CD4-positive, alpha-beta T cell treated with Interleukin-15 for 1 hour (primary cell): ENCODE measurements at regions not wholly inside any gene's neighbourhood (a gene's known extent, or its start where the extent isn't known, plus 50 kb on each side); places are given as distances from the start of the nearest gene placed in this dataset.

ENCODE experiments used
- DNase-seq: peaks from one replicate; pipeline ENCODE4 v3.0.0-alpha.2; 2020

- no peak for DNase-seq
These were observed 858.3 kb upstream of the TMPRSS15 start for GRCh38 chr21:19261731-19262376.

DNA sequence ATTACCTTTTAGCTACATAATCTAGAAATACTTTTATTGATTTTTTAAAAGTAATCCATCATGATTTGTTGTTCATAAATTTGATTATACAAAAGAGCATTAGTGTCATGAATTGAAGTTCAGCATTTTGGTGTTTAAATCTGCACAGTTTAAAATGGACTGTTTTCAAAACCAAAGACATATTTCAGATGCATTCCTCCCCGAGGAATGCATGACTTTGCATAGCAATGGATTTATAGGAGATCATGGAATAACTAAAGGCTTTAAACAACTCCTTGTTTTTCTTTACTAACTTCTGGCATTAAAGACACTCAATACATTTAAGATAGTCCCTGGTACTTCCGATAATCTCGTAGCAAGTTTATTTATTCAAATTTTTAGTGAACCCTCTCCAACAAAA, 863.1 kb upstream of the TMPRSS15 start:
- no peak for DNase-seq

GRCh38 chr21:19268686-19269085, 865.1 kb upstream of the TMPRSS15 start:
- DNase-seq = no peak

DNA sequence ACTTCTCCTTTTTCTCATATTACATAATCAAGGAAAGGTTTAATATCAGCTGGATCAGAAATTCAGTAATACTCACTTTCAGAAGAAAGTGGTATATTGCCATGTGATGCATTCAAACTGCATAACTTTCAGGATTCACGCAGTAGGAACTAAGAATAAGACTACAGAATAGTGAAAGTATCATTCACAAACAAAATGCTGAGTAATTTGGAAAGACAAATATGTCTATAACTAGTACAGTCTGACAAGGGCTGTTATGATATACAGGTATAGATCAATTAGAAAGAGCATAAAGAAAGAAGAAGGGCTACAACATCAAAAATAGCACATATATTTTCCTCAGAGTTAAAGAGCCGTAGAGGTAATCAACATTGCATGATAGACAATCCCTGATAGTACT, 871.5 kb upstream of the TMPRSS15 start:
- DNase-seq = no peak

GRCh38 chr21:19276665-19277064, 873.1 kb upstream of the TMPRSS15 start:
- DNase-seq = no peak

- DNase-seq = no peak
These were observed 883.3 kb upstream of the TMPRSS15 start for GRCh38 chr21:19286876-19287275.

DNA sequence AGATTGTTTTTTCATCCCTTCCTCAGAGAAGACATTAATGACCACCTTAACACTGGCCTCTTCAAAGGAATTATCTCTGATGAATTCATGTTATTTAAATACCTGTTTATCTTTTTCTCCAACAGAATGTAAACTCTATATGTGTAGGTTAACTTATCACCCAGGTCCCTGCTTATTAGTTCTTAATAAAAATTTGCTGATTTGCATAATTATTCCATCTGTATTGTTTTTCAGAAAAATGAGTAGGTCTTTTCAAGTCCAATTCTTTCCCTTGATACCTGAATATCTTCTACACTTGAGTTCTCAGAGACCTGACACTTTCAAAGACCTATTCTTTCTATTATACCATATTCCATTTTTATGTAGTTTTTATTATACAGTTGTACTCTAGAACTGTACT, 886.7 kb upstream of the TMPRSS15 start:
- no peak for DNase-seq

DNA sequence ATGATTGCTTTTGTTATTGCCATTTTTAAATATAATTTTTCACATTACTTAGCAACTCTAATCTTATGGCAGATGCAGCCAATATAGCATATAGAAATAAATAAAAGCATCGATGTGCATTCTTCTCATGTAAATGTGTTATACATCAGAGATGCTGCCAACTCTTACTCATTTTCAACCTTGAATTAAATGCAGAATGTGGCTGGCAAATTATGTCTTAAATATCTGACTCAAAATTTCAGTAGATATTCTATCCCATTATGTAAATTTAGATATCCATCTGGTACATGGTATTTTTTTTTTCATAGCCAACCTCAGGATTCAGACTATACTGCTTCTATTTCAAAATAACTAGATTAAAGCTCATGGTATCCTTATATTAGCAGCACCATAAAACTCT, 916.7 kb upstream of the TMPRSS15 start:
- DNase-seq = no peak

DNA sequence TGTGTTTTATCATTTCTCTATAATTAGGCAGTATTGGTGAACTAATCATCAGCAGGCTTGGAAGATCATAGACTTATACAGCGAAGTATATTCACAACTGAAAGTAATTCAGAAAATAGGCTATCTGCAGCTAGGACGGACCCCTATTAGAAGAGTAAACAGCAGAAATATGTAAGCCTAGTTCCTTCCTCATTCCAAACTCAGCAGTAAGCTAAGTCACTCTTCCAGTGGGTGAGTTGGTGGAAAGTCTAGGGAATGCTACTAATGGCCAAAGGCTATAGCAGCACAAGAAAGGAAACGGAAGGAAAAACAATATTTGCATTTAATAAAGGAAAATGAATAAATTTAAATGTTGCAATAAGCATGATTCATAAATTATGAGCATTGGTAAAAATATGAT, 918.1 kb upstream of the TMPRSS15 start:
- no peak for DNase-seq

GRCh38 chr21:19322360-19322759, 918.8 kb upstream of the TMPRSS15 start:
- DNase-seq = no peak

- no peak for DNase-seq
These were observed 923.1 kb upstream of the TMPRSS15 start for GRCh38 chr21:19326531-19327319.

GRCh38 chr21:19328954-19329353, 925.4 kb upstream of the TMPRSS15 start:
- no peak for DNase-seq

- no peak for DNase-seq
These were observed 936.7 kb upstream of the TMPRSS15 start for GRCh38 chr21:19340303-19340702.

- no peak for DNase-seq
These were observed 937.4 kb upstream of the TMPRSS15 start for GRCh38 chr21:19340954-19341353.

GRCh38 chr21:19343711-19344110, 940.1 kb upstream of the TMPRSS15 start:
- DNase-seq = no peak

- no peak for DNase-seq
These were observed 946.7 kb upstream of the TMPRSS15 start for GRCh38 chr21:19350286-19350685.

- DNase-seq = no peak
These were observed 949.7 kb upstream of the TMPRSS15 start for GRCh38 chr21:19353256-19353655.

GRCh38 chr21:19368944-19369343, 965.4 kb upstream of the TMPRSS15 start:
- DNase-seq = no peak

DNA sequence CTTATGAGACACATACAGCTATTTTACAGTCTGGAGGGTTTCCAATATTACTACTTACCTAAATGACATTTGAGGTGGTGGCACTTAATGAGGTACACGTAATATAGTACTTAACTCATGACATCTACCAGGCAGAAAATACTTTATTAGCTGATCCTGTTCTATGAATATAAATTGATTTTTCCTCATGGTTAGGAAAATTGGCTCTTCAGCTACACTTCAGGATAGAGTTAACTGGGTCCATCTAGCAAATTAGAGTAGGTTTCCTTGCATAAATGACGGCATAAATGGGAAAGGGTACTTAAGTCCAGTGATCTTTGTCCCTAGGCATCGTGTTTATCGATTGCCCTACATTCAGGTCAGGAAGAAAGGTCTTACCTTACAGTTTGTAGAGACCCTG, 988.8 kb upstream of the TMPRSS15 start:
- no peak for DNase-seq

- DNase-seq = no peak
These were observed 996.7 kb upstream of the TMPRSS15 start for GRCh38 chr21:19400223-19400770.

DNA sequence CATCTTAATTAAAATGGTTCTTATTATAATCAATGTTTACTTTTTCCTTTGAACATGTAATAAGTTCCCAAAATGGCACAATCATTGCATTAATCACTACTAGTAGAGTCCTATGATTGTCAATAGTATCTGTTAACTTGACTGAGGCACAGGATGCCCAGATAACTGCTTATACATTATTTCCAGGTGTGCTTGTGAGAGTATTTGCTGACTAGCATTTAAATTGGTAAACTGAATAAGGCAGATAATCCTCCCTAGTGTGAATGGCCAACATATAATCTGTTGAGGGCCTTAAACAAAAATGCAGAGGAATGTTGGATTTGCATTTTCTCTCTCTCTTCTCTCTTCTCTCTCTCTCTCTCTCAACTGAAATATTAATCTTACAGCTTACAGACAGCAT, 999.3 kb upstream of the TMPRSS15 start:
- DNase-seq = no peak

GRCh38 chr21:19405326-19405725, 1001.7 kb upstream of the TMPRSS15 start:
- DNase-seq = no peak

- DNase-seq = no peak
These were observed 1017.0 kb upstream of the TMPRSS15 start for GRCh38 chr21:19420565-19420964.

DNA sequence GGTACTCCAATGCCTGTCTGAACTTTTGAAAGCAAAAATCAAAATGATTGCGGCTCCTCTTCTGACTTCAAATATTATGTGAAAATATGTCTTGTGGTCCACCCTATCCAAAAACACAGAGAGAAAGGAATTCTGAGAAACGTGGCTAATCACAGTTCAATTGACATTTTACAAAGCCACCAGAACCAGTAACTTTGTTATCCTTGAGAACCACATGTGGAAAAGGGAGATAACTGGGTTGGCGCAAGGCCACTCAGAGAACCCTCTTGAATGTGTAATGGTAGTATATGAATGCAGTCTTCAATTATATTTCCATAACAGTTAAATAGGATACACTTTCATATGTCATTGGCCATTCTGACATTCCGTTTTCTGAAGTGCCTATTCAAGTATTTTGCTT, 1030.0 kb upstream of the TMPRSS15 start:
- DNase-seq = no peak
